SU-DHL-6 (cell line): ENCODE measurements at regions not wholly inside any gene's neighbourhood (a gene's known extent, or its start where the extent isn't known, plus 50 kb on each side); places are given as distances from the start of the nearest gene placed in this dataset.

ENCODE experiments used
- H2AFZ ChIP-seq: fragments of 200-600 bp; sonication (generic); 2 replicates; pipeline ENCODE4 v1.6.1; 2014; ENCODE audit warnings: low read depth, mild to moderate bottlenecking, moderate library complexity, mixed read lengths, antibody characterized with exemption, low read length; ENCODE audit not compliant: severe bottlenecking
- H3F3A ChIP-seq: fragments of 200-600 bp; shearing (Covaris generic); 2 replicates; pipeline ENCODE4 v1.6.0; 2016; ENCODE audit warnings: antibody characterized with exemption, mild to moderate bottlenecking; ENCODE audit not compliant: insufficient read depth
- H3K27ac ChIP-seq: fragments of 200-600 bp; sonication (generic); 2 replicates; pipeline ENCODE4 v1.5.1; 2016; ENCODE audit warnings: low read depth, mild to moderate bottlenecking, low read length, moderate library complexity, mixed read lengths
- H3K27me3 ChIP-seq: fragments of 200-600 bp; sonication (generic), shearing (Covaris generic); 2 replicates; pipeline ENCODE4 v1.6.0; 2014; ENCODE audit warnings: mild to moderate bottlenecking, low read length
- H3K36me3 ChIP-seq: fragments of 200-600 bp; sonication (generic); 2 replicates; pipeline ENCODE4 v1.6.1; 2014; ENCODE audit warnings: mild to moderate bottlenecking, low read length, mixed read lengths
- H3K4me2 ChIP-seq: fragments of 300-600, 200-600 bp; shearing (Covaris generic), sonication (generic); 2 replicates; pipeline ENCODE4 v1.6.0; 2014; ENCODE audit warnings: low read length, low read depth, mild to moderate bottlenecking; ENCODE audit not compliant: poor library complexity, severe bottlenecking
- H3K4me3 ChIP-seq: fragments of 200-600 bp; sonication (generic); 2 replicates; pipeline ENCODE4 v1.5.1; 2014; ENCODE audit warnings: antibody characterized with exemption, low read length, mild to moderate bottlenecking, mixed read lengths; ENCODE audit not compliant: insufficient read depth, poor library complexity, severe bottlenecking
- H3K79me2 ChIP-seq: fragments of 200-600 bp; sonication (generic); 2 replicates; pipeline ENCODE4 v1.6.1; 2014; ENCODE audit warnings: mild to moderate bottlenecking, low read length, moderate library complexity; ENCODE audit not compliant: insufficient read depth
- H3K9ac ChIP-seq: fragments of 200-600 bp; sonication (generic); 2 replicates; pipeline ENCODE4 v1.7.0; 2014; ENCODE audit warnings: mild to moderate bottlenecking, low read length
- H3K9me2 ChIP-seq: fragments of 200-600 bp; sonication (generic); replicated peaks from 2 replicates; pipeline ENCODE4 v1.6.1; 2014; ENCODE audit warnings: low read length; ENCODE audit not compliant: insufficient read depth
- H3K9me3 ChIP-seq: fragments of 200-600 bp; sonication (generic); 2 replicates; pipeline ENCODE4 v1.6.1; 2014; ENCODE audit warnings: low read length, mixed read lengths; ENCODE audit not compliant: insufficient read depth
- H4K20me1 ChIP-seq: fragments of 200-600 bp; sonication (generic); 2 replicates; pipeline ENCODE4 v1.6.1; 2014; ENCODE audit warnings: low read depth, mild to moderate bottlenecking, antibody characterized with exemption, low read length, moderate library complexity, mixed read lengths
- CTCF ChIP-seq: fragments of 200-600 bp; sonication (generic); IDR thresholded peaks from one replicate; pipeline ENCODE4 v1.5.1; 2017; ENCODE audit warnings: antibody characterized with exemption, mild to moderate bottlenecking, low read length, moderate library complexity; ENCODE audit not compliant: insufficient read depth, poor library complexity, severe bottlenecking
- EZH2phosphoT487 ChIP-seq: fragments of 200-600 bp; sonication (generic), shearing (Covaris generic); conservative IDR thresholded peaks from 2 replicates; pipeline ENCODE4 v1.6.1; 2018; ENCODE audit warnings: mild to moderate bottlenecking, antibody characterized with exemption, low read length, moderate library complexity, mixed read lengths

- H3K9me3 ChIP-seq, result no peaks in the 10 kb centered on the region
- no peaks in the 10 kb centered on the region for H3F3A ChIP-seq
- H3K9me2 ChIP-seq, result no peaks in the 10 kb centered on the region
- no peaks in the 10 kb centered on the region for H3K79me2 ChIP-seq
- H3K36me3 ChIP-seq, result no peaks in the 10 kb centered on the region
- no peak for TF ChIP-seq CTCF
- no peak for TF ChIP-seq EZH2phosphoT487
- no peak overlapping the region for H3K4me2 ChIP-seq
- H3K4me3 ChIP-seq, result no peak overlapping the region
- H2AFZ ChIP-seq, result no peak overlapping the region
- no peaks in the 10 kb centered on the region for H3K27me3 ChIP-seq
- no peak overlapping the region for H3K9ac ChIP-seq
- no peaks in the 10 kb centered on the region for H4K20me1 ChIP-seq
- H3K27ac ChIP-seq, result no peak overlapping the region
These were observed 230.6 kb upstream of the ID2 start for GRCh38 chr2:8451273-8451672.

- Histone ChIP-seq H3K4me3 (no peak overlapping the region), H3K27me3 (no peaks in the 10 kb centered on the region), H3K79me2 (no peaks in the 10 kb centered on the region), H3K36me3 (no peaks in the 10 kb centered on the region), H3F3A (no peaks in the 10 kb centered on the region), H3K9ac (no peak overlapping the region), H4K20me1 (no peaks in the 10 kb centered on the region), H3K27ac (no peak overlapping the region), H3K9me2 (no peaks in the 10 kb centered on the region), H3K9me3 (no peaks in the 10 kb centered on the region), H3K4me2 (no peak overlapping the region), H2AFZ (no peak overlapping the region)
- no peak for TF ChIP-seq CTCF
- no peak for TF ChIP-seq EZH2phosphoT487
These were observed 229.6 kb upstream of the ID2 start for GRCh38 chr2:8452296-8452695.

GRCh38 chr2:8452979-8453903 lies 228.6 kb upstream of the ID2 start:
- H3K4me2 ChIP-seq, result no peak overlapping the region
- no peaks in the 10 kb centered on the region for H3K9me2 ChIP-seq
- no peak overlapping the region for H3K9ac ChIP-seq
- no peaks in the 10 kb centered on the region for H3K79me2 ChIP-seq
- no peaks in the 10 kb centered on the region for H3K36me3 ChIP-seq
- no peaks in the 10 kb centered on the region for H4K20me1 ChIP-seq
- H3K27ac ChIP-seq, result no peak overlapping the region
- no peaks in the 10 kb centered on the region for H3K27me3 ChIP-seq
- no peak overlapping the region for H3K4me3 ChIP-seq
- H3K9me3 ChIP-seq, result no peaks in the 10 kb centered on the region
- no peaks in the 10 kb centered on the region for H3F3A ChIP-seq
- H2AFZ ChIP-seq, result no peak overlapping the region
- no peak for TF ChIP-seq EZH2phosphoT487
- TF ChIP-seq CTCF, result no peak
